GM23338 (cell line): ENCODE measurements at regions not wholly inside any gene's neighbourhood (a gene's known extent, or its start where the extent isn't known, plus 50 kb on each side); places are given as distances from the start of the nearest gene placed in this dataset.

Source experiments
- ATAC-seq: fragments of 200-7000 bp; cut with Tn5 transposase; 3 replicates; pipeline ENCODE4 v1.9.1; 2020
- DNase-seq: peaks from one replicate; pipeline ENCODE4 v3.0.0-alpha.2; 2015; ENCODE audit warnings: low spot score
- H2AFZ ChIP-seq: fragments of 200-600 bp; sonication (generic); 2 replicates; pipeline ENCODE4 v1.8.0; 2016; ENCODE audit warnings: antibody characterized with exemption, mild to moderate bottlenecking, moderate library complexity
- H3F3A ChIP-seq: fragments of 200-600 bp; sonication (generic); replicated peaks from 2 replicates; pipeline ENCODE4 v1.8.0; 2017; ENCODE audit warnings: antibody characterized with exemption, mixed run types, low read depth
- H3K27ac ChIP-seq: fragments of 200-600 bp; sonication (generic); 2 replicates; pipeline ENCODE4 v1.6.1; 2016; ENCODE audit warnings: low read depth
- H3K27me3 ChIP-seq: fragments of 200-600 bp; sonication (generic); 2 replicates; pipeline ENCODE4 v1.8.0; 2016; ENCODE audit warnings: mild to moderate bottlenecking, mixed run types, moderate library complexity; ENCODE audit not compliant: insufficient read depth
- H3K36me3 ChIP-seq: fragments of 200-600 bp; sonication (generic); 2 replicates; pipeline ENCODE4 v1.8.0; 2016; ENCODE audit warnings: mild to moderate bottlenecking; ENCODE audit not compliant: insufficient read depth
- H3K4me1 ChIP-seq: fragments of 200-600 bp; sonication (generic); 2 replicates; pipeline ENCODE4 v1.8.0; 2016; ENCODE audit warnings: mild to moderate bottlenecking, moderate library complexity; ENCODE audit not compliant: insufficient read depth
- H3K4me2 ChIP-seq: fragments of 200-600 bp; sonication (generic); 2 replicates; pipeline ENCODE4 v1.7.1; 2017; ENCODE audit warnings: mixed run types
- H3K4me3 ChIP-seq: fragments of 200-600 bp; sonication (generic); 2 replicates; pipeline ENCODE4 v1.6.1; 2016; ENCODE audit warnings: mixed run types
- H3K79me2 ChIP-seq: fragments of 200-600 bp; sonication (generic); replicated peaks from 2 replicates; pipeline ENCODE4 v1.8.0; 2017; ENCODE audit warnings: mild to moderate bottlenecking; ENCODE audit not compliant: insufficient read depth
- H3K9me2 ChIP-seq: fragments of 200-600 bp; sonication (generic); 2 replicates; pipeline ENCODE4 v1.8.0; 2017; ENCODE audit not compliant: insufficient read depth
- H4K20me1 ChIP-seq: fragments of 200-600 bp; sonication (generic); replicated peaks from 2 replicates; pipeline ENCODE4 v1.8.0; 2017; ENCODE audit warnings: mild to moderate bottlenecking; ENCODE audit not compliant: insufficient read depth
- H3K27ac Mint-ChIP-seq: 2 replicates; pipeline ENCODE4 v1.8.0; 2020; ENCODE audit warnings: inconsistent platforms, mild to moderate bottlenecking, moderate library complexity, mixed read lengths
- H3K27me3 Mint-ChIP-seq: 3 replicates; pipeline ENCODE4 v1.8.0; 2022; ENCODE audit warnings: low read depth, mild to moderate bottlenecking, moderate library complexity, mixed read lengths, inconsistent platforms; ENCODE audit not compliant: insufficient read depth, poor library complexity
- H3K36me3 Mint-ChIP-seq: 3 replicates; pipeline ENCODE4 v1.8.0; 2021; ENCODE audit warnings: low read depth, mild to moderate bottlenecking, inconsistent platforms, moderate library complexity, mixed read lengths
- H3K4me1 Mint-ChIP-seq: 3 replicates; pipeline ENCODE4 v1.8.0; 2020; ENCODE audit warnings: mild to moderate bottlenecking, inconsistent platforms, mixed read lengths
- H3K4me3 Mint-ChIP-seq: 3 replicates; pipeline ENCODE4 v1.8.0; 2021; ENCODE audit warnings: moderate library complexity, mild to moderate bottlenecking, inconsistent platforms, mixed read lengths
- H3K9me3 Mint-ChIP-seq: 3 replicates; pipeline ENCODE4 v1.8.0; 2020; ENCODE audit warnings: moderate library complexity, mild to moderate bottlenecking, inconsistent platforms, mixed read lengths
- CREB1 ChIP-seq: fragments of 250-450 bp; sonication (Bioruptor Pico); IDR thresholded peaks from 2 replicates; pipeline ENCODE4 v1.5.0; 2020; ENCODE audit warnings: low read depth, mild to moderate bottlenecking, moderate library complexity
- CTCF ChIP-seq, 2 experiments: fragments of 200-600 bp in 1 of 2; sonication (generic) in 1 of 2; conservative IDR thresholded peaks; 2 replicates each; pipeline versions ENCODE4 v1.5.1 to v1.6.1; 2016 to 2017; ENCODE audit warnings: antibody characterized with exemption in 2 of 2, low read depth in 2 of 2, mild to moderate bottlenecking in 2 of 2, moderate library complexity in 1 of 2
- ETS1 ChIP-seq: IDR thresholded peaks from 2 replicates; pipeline ENCODE4 v1.6.1; 2016; ENCODE audit warnings: antibody characterized with exemption
- EZH2 ChIP-seq: fragments of 200-600 bp; sonication (generic); IDR thresholded peaks from one replicate; pipeline ENCODE4 v1.8.0; 2017; ENCODE audit warnings: antibody characterized with exemption, mild to moderate bottlenecking, low read depth; ENCODE audit not compliant: unreplicated experiment
- EZH2phosphoT487 ChIP-seq: fragments of 200-600 bp; sonication (generic); IDR thresholded peaks from one replicate; pipeline ENCODE4 v1.8.1; 2018; ENCODE audit warnings: antibody characterized with exemption; ENCODE audit not compliant: unreplicated experiment
- JUNB ChIP-seq: IDR thresholded peaks from one replicate; pipeline ENCODE4 v1.6.1; 2016; ENCODE audit warnings: antibody characterized with exemption; ENCODE audit not compliant: unreplicated experiment
- POLR2AphosphoS5 ChIP-seq: IDR thresholded peaks from 2 replicates; pipeline ENCODE4 v1.6.1; 2016; ENCODE audit warnings: antibody characterized with exemption, low read depth
- REST ChIP-seq: IDR thresholded peaks from one replicate; pipeline ENCODE4 v1.6.1; 2018; ENCODE audit warnings: antibody characterized with exemption; ENCODE audit not compliant: unreplicated experiment
- STAT1 ChIP-seq: IDR thresholded peaks from one replicate; pipeline ENCODE4 v1.6.1; 2016; ENCODE audit warnings: antibody characterized with exemption; ENCODE audit not compliant: unreplicated experiment
- ZNF114 ChIP-seq: fragments of 250-450 bp; sonication (Bioruptor Pico); IDR thresholded peaks from 2 replicates; pipeline ENCODE4 v1.5.0; 2020; ENCODE audit warnings: mild to moderate bottlenecking, moderate library complexity
- ZNF331 ChIP-seq: fragments of 250-450 bp; sonication (Bioruptor Pico); IDR thresholded peaks from 2 replicates; pipeline ENCODE4 v1.5.0; 2020; ENCODE audit warnings: low read depth, mild to moderate bottlenecking, moderate library complexity
- ZNF462 ChIP-seq: fragments of 250-450 bp; sonication (Bioruptor Pico); IDR thresholded peaks from 2 replicates; pipeline ENCODE4 v1.5.0; 2020; ENCODE audit warnings: mild to moderate bottlenecking, moderate library complexity

GRCh38 chr4:124409044-124409443 is 303.5 kb downstream of the ANKRD50 start:
- Histone ChIP-seq H3K4me1 (no peaks in the 10 kb centered on the region), H3K27me3 (no peaks in the 10 kb centered on the region), H2AFZ (no peak overlapping the region), H3F3A (no peaks in the 10 kb centered on the region), H3K4me2 (no peak overlapping the region), H4K20me1 (no peaks in the 10 kb centered on the region), H3K4me3 (no peak overlapping the region), H3K79me2 (no peaks in the 10 kb centered on the region), H3K27ac (no peak overlapping the region), H3K9me2 (no peaks in the 10 kb centered on the region), H3K36me3 (no peaks in the 10 kb centered on the region)
- Mint-ChIP-seq H3K4me1 (no peaks in the 10 kb centered on the region), H3K36me3 (0 out of 3 replicates have a peak, but pooled peaks cover 3% of the 10 kb centered on the region), H3K27me3 (no peaks in the 10 kb centered on the region), H3K27ac (no peak overlapping the region), H3K4me3 (no peak overlapping the region), H3K9me3 (no peaks in the 10 kb centered on the region; the same call in 2 of the 3 replicates)
- ATAC-seq, result no peak
- no peak for TF ChIP-seq CTCF (conservative IDR thresholded peaks at IDR 0.05; ENCODE audit: low read depth in 2 of 2)
- no peak for TF ChIP-seq EZH2phosphoT487
- TF ChIP-seq ZNF114 (CRISPR knock-in tag), result no peak
- TF ChIP-seq ZNF462 (CRISPR knock-in tag), result no peak
- TF ChIP-seq ZNF331 (CRISPR knock-in tag), result no peak
- TF ChIP-seq CREB1 (CRISPR knock-in tag), result no peak
- TF ChIP-seq ETS1, result no peak
- TF ChIP-seq STAT1, result no peak
- TF ChIP-seq POLR2AphosphoS5, result no peak
- TF ChIP-seq REST, result no peak
- TF ChIP-seq EZH2, result no peak
- TF ChIP-seq JUNB, result no peak
- no peak for DNase-seq
